ENCODE measurements at regions not wholly inside any gene's neighbourhood (a gene's known extent, or its start where the extent isn't known, plus 50 kb on each side); places are given as distances from the start of the nearest gene placed in this dataset.

DNA sequence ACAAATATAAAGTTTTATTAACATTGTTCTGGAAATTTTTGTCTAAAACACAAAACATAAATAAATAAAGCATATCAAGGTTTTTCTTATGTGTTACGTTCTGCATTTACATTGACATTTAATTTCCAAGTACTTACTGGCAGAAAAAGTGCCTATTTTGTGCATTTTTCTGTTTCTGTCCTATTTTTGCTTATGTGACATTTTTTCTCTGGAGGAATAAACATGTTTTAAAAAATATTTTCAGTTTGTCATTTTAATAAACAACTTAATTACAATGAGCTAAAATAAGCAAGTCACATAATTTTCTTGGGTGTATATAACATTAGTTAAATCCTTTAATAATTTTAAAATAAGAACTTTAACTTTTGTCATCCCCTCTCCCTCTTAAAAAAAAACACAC, 94.4 kb upstream of the HS3ST5 start:
- H3K27me3 Mint-ChIP-seq (ENCODE audit: unreplicated experiment): no peaks in the 10 kb centered on the region
- H3K9me3 Mint-ChIP-seq (ENCODE audit: unreplicated experiment): peaks cover 8% of the 10 kb centered on the region
- no peak overlapping the region for H3K27ac Mint-ChIP-seq (ENCODE audit: unreplicated experiment)
- no peak for DNase-seq
- no peak for TF ChIP-seq CTCF (IDR thresholded peaks at IDR 0.05; ENCODE audit: partially characterized antibody, unreplicated experiment)
- H3K4me3 Mint-ChIP-seq (ENCODE audit: unreplicated experiment): no peak overlapping the region
- no peaks in the 10 kb centered on the region for H3K36me3 Mint-ChIP-seq (ENCODE audit: unreplicated experiment)
- peaks cover 25% of the 10 kb centered on the region for H3K4me1 Mint-ChIP-seq (ENCODE audit: low read depth, unreplicated experiment)

DNA sequence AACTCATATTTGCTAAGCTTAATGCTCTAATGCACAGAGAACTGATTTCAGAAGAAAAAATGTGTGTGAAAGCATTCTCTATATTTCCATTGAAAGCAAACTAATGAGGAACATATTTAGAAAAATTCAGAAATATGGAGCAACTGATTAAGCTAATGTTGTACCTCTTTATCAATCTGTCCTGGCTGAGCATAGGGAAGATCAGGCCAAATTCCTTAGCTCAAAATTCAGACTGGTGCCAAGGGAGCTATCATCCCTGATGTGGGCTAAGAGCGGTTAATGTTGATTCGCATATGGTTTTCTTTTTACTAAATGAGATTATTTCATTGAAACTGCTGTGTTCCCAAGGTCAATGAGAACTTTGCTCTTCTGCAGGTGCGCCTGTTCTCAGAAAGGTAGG, 93.9 kb upstream of the HS3ST5 start:
- H3K36me3 Mint-ChIP-seq (ENCODE audit: unreplicated experiment): no peaks in the 10 kb centered on the region
- no peaks in the 10 kb centered on the region for H3K27me3 Mint-ChIP-seq (ENCODE audit: unreplicated experiment)
- peaks cover 29% of the 10 kb centered on the region for H3K4me1 Mint-ChIP-seq (ENCODE audit: low read depth, unreplicated experiment)
- TF ChIP-seq CTCF (IDR thresholded peaks at IDR 0.05; ENCODE audit: partially characterized antibody, unreplicated experiment): no peak
- no peak overlapping the region for H3K27ac Mint-ChIP-seq (ENCODE audit: unreplicated experiment)
- DNase-seq: no peak
- peaks cover 8% of the 10 kb centered on the region for H3K9me3 Mint-ChIP-seq (ENCODE audit: unreplicated experiment)
- H3K4me3 Mint-ChIP-seq (ENCODE audit: unreplicated experiment): no peak overlapping the region

GRCh38 chr6:114435985-114436384, 93.2 kb upstream of the HS3ST5 start:
- Mint-ChIP-seq H3K4me3 (ENCODE audit: unreplicated experiment) (no peak overlapping the region), H3K9me3 (ENCODE audit: unreplicated experiment) (peaks cover 3% of the 10 kb centered on the region), H3K36me3 (ENCODE audit: unreplicated experiment) (no peaks in the 10 kb centered on the region), H3K27me3 (ENCODE audit: unreplicated experiment) (no peaks in the 10 kb centered on the region), H3K27ac (ENCODE audit: unreplicated experiment) (no peak overlapping the region), H3K4me1 (ENCODE audit: low read depth, unreplicated experiment) (peaks cover 31% of the 10 kb centered on the region)
- no peak for TF ChIP-seq CTCF (IDR thresholded peaks at IDR 0.05; ENCODE audit: partially characterized antibody, unreplicated experiment)
- no peak for DNase-seq

- Mint-ChIP-seq H3K36me3 (ENCODE audit: unreplicated experiment) (no peaks in the 10 kb centered on the region), H3K27ac (ENCODE audit: unreplicated experiment) (peak overlapping the region; percentile 98), H3K27me3 (ENCODE audit: unreplicated experiment) (peaks cover 3% of the 10 kb centered on the region), H3K4me1 (ENCODE audit: low read depth, unreplicated experiment) (peaks cover 34% of the 10 kb centered on the region), H3K4me3 (ENCODE audit: unreplicated experiment) (peak overlapping the region; percentile 70), H3K9me3 (ENCODE audit: unreplicated experiment) (peaks cover 6% of the 10 kb centered on the region)
- TF ChIP-seq CTCF (IDR thresholded peaks at IDR 0.05; ENCODE audit: partially characterized antibody, unreplicated experiment): no peak
- peak; percentile 58 for DNase-seq
Observed at GRCh38 chr6:114432400-114432799, 89.6 kb upstream of the HS3ST5 start.

- H3K27me3 Mint-ChIP-seq (ENCODE audit: unreplicated experiment): peaks cover 3% of the 10 kb centered on the region
- peaks cover 6% of the 10 kb centered on the region for H3K9me3 Mint-ChIP-seq (ENCODE audit: unreplicated experiment)
- peaks cover 31% of the 10 kb centered on the region for H3K4me1 Mint-ChIP-seq (ENCODE audit: low read depth, unreplicated experiment)
- no peak for TF ChIP-seq CTCF (IDR thresholded peaks at IDR 0.05; ENCODE audit: partially characterized antibody, unreplicated experiment)
- H3K4me3 Mint-ChIP-seq (ENCODE audit: unreplicated experiment): peak overlapping the region; percentile 42
- no peaks in the 10 kb centered on the region for H3K36me3 Mint-ChIP-seq (ENCODE audit: unreplicated experiment)
- peak overlapping the region; percentile 98 for H3K27ac Mint-ChIP-seq (ENCODE audit: unreplicated experiment)
- DNase-seq: no peak
Observed at GRCh38 chr6:114431641-114432040, 88.8 kb upstream of the HS3ST5 start.
